HCT116 (cell line): ENCODE measurements at regions not wholly inside any gene's neighbourhood (a gene's known extent, or its start where the extent isn't known, plus 50 kb on each side); places are given as distances from the start of the nearest gene placed in this dataset.

Experiments
- POLR2A ChIP-seq: IDR thresholded peaks from 2 replicates; pipeline ENCODE4 v1.7.0; 2011; ENCODE audit warnings: borderline replicate concordance; ENCODE audit not compliant: insufficient read depth, insufficient read length; ENCODE audit errors: extremely low read depth
- TF ChIP-seq, protein P1 (sequence below), 3 experiments: fragments of 200-600 bp in 1 of 3; sonication (generic) in 1 of 3; IDR thresholded peaks in 2 of 3; conservative IDR thresholded peaks in 1 of 3; 2 replicates each; pipeline ENCODE4 v1.5.1; 2012 to 2017; ENCODE audit warnings: low read depth in 2 of 3, low read length in 2 of 3, antibody characterized with exemption in 1 of 3, borderline replicate concordance in 1 of 3, control low read depth in 1 of 3, mild to moderate bottlenecking in 1 of 3, mixed read lengths in 1 of 3, mixed run types in 1 of 3, moderate library complexity in 1 of 3; ENCODE audit not compliant: insufficient read depth in 1 of 3

DNA sequence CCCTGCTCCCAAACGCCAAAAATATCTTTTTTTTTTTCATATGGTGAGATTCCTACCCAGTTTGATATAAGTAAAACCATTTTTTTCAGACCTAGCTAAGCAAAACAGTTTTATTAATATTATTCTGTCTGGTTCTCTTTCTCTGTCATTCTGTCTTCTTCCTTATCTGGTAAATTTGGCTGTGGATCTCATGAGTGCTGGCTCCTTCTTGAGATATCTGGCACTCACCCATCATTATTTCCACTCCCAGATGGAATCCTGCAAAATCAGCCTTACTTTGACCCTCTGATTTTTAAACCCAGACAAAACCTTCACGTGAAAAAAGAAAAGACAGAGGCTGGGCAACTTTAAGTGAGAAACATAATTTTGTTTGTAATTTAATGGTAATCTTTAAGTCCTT, 373.6 kb downstream of the NYAP2 start:
- TF ChIP-seq POLR2A, result no peak
- TF ChIP-seq, protein P1, sequence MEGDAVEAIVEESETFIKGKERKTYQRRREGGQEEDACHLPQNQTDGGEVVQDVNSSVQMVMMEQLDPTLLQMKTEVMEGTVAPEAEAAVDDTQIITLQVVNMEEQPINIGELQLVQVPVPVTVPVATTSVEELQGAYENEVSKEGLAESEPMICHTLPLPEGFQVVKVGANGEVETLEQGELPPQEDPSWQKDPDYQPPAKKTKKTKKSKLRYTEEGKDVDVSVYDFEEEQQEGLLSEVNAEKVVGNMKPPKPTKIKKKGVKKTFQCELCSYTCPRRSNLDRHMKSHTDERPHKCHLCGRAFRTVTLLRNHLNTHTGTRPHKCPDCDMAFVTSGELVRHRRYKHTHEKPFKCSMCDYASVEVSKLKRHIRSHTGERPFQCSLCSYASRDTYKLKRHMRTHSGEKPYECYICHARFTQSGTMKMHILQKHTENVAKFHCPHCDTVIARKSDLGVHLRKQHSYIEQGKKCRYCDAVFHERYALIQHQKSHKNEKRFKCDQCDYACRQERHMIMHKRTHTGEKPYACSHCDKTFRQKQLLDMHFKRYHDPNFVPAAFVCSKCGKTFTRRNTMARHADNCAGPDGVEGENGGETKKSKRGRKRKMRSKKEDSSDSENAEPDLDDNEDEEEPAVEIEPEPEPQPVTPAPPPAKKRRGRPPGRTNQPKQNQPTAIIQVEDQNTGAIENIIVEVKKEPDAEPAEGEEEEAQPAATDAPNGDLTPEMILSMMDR (IDR thresholded peaks at IDR 0.05 in 2 of 3, conservative IDR thresholded peaks at IDR 0.05 in 1 of 3; ENCODE audit: borderline replicate concordance in 1 of 3, insufficient read depth in 1 of 3, low read depth in 2 of 3, low read length in 2 of 3), result no peak
